ENCODE measurements at regions not wholly inside any gene's neighbourhood (a gene's known extent, or its start where the extent isn't known, plus 50 kb on each side); places are given as distances from the start of the nearest gene placed in this dataset.
"Not testable (repeated sequence)": the region's sequence is repeated elsewhere in the genome, so short reads cannot be mapped to it uniquely, and the experiment has no call there.

DNA sequence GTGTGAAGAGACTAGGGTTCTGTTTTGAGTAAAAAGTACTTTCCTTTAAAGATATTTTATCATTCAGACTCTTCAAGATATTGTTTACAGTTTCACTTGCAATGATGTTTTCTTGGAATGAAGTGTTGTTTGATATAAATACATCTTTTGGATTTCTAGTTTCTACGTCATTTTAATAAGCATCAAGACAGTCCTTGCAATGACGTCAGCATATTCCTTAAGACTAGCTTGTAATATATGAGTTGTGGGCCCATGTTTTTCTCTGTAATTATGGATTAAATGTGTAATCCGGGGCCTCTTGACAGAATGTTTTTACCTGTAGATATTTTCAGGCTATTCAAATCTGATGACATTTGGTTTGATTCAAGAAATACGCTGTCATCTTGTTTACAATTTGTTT is 66.1 kb downstream of the RBMX2 start:
- no peak for DNase-seq

- no peak for DNase-seq
Observed at GRCh38 chrX:130468395-130468923, 66.7 kb downstream of the RBMX2 start.

- DNase-seq = no peak
Observed at GRCh38 chrX:130482871-130483270, 81.1 kb downstream of the RBMX2 start.

GRCh38 chrX:130485870-130486269 is 84.1 kb downstream of the RBMX2 start:
- no peak for DNase-seq

GRCh38 chrX:130495502-130495901 is 93.7 kb downstream of the RBMX2 start:
- DNase-seq = not testable (repeated sequence)

DNA sequence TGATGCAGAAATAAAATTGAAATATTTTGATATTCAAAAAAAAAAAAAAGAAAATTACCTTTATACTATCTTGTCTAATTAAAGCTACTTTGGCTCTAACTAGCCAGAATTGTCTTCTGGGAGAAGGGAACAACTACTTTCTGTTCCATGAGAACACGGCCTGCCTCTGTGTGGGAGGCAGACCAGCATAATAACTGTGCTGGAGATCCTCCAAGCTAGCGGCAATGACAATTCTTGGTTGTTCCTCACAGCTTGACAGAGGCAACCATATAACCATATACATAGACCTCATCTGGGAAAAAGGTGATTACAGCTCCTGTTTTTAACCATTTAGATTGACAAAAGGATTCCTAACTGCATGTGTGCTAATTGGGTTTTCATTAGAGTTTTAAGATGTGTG is 95.7 kb downstream of the RBMX2 start:
- DNase-seq = peak in 10 of 14 donors; percentile 3 to 32 (median 12)

GRCh38 chrX:130498653-130499274 is 97.0 kb downstream of the RBMX2 start:
- DNase-seq = no peak

- DNase-seq = no peak
Observed at GRCh38 chrX:130502016-130502570, 100.3 kb downstream of the RBMX2 start.

GRCh38 chrX:130504019-130504418 is 102.2 kb downstream of the RBMX2 start:
- DNase-seq = no peak

DNA sequence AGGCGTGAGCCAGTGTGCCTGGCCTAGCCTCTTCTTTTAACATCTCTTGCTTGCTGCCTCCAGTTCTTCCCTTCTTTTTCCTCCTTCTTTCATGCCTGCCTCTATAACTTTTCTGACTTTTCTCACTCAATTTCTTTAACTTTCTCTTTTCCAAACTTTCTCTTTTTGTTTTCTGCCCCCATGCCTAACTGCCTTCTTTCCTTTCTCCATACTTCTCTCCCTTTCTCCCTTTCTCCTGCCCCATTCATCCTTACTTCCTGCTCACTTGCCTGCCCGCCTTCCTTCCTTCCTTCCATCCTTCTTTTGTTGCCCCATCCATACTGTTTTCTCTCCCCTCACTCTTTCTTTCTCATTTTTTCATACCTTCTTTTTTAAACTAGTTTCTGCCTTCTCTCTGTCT is 105.2 kb downstream of the RBMX2 start:
- no peak for DNase-seq

DNA sequence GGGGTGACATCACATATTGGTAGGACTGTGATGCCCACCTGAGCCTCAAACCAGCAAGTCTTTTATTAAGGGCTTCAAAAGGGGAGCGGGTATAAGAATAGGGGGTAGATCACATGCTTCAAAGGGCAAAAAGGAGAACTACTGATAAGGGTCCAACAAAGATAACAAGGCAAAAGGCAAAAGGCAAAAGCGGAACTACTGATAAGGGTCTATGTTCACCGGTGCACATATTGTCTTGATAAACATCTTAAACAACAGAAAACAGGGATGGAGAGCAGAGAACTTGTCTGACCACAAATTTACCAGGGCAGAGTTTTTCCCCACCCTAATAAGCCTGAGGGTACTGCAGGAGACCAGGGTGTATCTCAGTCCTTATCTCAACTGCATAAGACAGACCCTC is 110.7 kb downstream of the RBMX2 start:
- not testable (repeated sequence) for DNase-seq

DNA sequence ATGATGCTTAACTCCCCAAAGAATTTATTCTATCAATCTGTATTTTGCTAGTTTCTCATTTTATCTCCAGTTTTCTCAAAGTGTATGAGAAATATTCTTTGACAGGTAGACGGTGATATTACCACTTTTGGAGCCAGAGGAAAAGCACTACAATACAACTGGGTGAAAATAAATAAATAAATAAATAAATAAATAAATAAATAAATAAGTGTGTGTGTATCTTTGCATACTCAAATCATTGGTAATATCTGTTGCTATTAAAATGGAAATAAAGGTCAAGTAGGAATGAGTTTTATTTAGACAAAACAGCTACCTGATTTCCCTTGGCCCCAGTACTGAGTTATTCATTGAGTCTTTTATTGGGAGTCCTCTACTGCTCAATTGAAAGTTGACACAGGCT is 114.3 kb downstream of the RBMX2 start:
- no peak for DNase-seq

- DNase-seq = peak in 10 of 14 donors; percentile 1 to 24 (median 13)
Observed at GRCh38 chrX:130523460-130524394, 121.9 kb downstream of the RBMX2 start.

DNA sequence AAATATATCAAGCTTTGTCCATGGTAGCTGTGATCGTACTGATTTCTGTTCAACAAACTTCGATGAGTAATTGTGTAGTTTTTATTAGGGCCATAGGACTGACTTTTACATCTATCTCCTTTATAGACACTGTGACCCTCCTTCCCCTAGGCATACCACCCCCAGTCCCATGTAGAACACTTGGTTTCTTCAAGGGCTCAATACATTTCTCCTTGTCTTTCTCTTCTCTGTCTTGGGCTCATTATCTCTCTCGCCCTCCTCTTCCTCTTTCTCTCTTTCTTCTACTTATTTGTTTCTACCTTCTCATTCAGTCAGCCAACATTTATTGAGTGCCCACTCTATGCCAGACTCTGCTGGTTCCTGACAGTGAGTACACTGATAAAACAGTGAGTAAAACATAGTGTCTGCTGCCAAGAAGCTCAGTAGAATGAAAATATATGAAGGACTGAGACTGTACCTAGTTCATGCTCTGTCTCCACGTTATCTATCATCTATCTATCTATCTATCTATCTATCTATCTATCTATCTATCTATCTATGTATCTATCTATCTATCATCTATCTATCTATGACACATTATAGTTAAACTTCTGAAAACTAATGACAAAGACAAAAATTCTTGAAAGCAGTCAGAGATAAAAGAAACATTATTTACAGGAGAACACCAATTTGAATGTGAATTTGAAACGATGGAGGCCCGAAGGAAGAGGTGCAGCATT is 122.8 kb downstream of the RBMX2 start:
- no peak for DNase-seq

GRCh38 chrX:130529531-130529930 is 127.7 kb downstream of the RBMX2 start:
- no peak for DNase-seq

GRCh38 chrX:130531066-130531465 is 129.3 kb downstream of the RBMX2 start:
- no peak for DNase-seq

DNA sequence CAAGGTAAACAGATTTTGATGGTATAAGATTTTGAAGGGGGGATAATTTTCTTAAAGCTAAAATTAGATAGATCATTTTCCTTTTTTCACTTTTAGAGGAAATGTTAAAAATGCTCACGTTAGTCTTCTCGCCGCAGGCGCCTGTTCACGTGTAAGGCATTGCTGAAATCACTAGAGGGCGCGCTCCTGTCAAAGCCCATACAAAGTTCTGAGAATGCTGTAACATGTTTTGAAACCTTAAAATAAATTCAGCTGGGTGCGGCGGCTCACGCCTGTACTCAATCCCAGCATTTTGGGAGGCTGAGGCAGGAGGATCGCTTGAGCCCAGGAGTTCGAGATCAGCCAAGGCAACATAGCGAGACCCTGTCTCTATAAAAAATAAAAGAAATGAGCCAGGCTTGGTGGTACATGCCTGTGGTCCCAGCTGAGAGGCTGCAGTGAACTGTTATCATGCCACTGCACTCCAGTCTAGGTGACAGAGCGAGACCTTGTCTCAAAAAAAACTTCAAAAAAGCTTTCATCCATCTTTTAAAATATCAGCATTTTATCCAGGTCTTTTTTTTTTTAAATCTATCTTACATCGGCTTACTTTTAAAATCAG is 138.0 kb downstream of the RBMX2 start:
- DNase-seq = peak in 5 of 14 donors; percentile 1 to 25 (median 3)

GRCh38 chrX:130543603-130544325 is 142.0 kb downstream of the RBMX2 start:
- DNase-seq = no peak

DNA sequence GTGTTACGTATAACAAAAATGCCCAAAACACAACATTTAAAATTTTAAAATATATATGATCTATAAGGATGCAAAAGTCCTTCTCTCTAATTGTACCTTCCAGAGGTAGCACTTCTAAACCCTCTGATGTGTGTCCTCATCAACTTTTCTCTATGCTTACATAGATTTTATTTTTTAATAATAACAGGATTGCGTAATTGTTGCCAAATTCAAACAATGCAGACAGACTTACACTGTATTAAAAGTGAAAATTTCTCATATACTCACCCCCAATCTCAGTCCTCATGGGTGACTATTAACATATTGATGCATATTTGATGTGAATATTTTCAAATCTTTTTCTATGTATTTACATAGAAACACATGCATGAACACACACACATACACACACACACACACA is 144.0 kb downstream of the RBMX2 start:
- no peak for DNase-seq

DNA sequence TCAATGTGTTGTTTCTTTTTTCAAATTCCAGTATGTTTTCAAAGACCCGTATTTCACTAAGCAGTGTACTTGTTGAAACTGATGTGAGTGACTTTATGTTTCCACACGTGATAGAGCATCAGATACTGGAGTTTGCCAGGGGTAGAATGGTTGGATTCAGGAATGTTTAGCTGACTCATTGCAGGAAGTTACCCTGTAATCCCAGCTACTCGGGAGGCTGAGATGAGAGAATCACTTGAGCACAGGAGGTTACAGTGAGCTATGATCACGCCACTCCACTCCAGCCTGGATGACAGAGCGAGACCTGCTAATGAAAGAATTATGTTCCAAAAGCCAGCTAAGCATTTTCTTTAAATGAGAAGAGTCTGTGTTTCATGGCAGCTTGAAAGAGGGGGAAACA is 147.6 kb downstream of the RBMX2 start:
- not testable (repeated sequence) for DNase-seq

DNA sequence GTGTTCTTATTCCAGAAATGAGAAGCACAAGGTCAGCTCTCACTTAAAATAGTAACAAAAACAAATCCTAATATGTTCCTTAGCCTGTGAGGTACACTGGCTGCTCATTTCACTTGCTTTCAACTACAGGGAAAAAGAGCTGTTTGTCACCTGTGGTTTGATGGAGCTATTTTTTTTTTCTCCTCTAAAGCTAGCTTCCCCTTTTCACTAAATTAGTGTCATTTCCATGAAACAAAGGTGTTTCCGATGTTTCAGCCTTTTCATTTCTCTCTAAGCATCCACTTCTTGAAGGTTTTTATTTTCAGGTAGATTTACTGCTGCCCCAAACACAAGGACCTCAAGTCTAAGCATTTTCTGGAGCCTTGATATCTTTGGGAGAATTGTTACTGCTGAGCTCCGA is 148.6 kb downstream of the RBMX2 start:
- DNase-seq = no peak

All from C1 segment of cervical spinal cord (tissue), 14 donors.